ENCODE measurements at regions not wholly inside any gene's neighbourhood (a gene's known extent, or its start where the extent isn't known, plus 50 kb on each side); places are given as distances from the start of the nearest gene placed in this dataset.
A peak's percentile ranks its signal among the peaks of the same experiment; 100 is the strongest.

- DNase-seq (ENCODE audit: low read depth in 1 of 2, low spot score in 1 of 2) = no peak
- no peak for FAIRE-seq
- CTCF ChIA-PET = no interaction called here
These were observed 56.5 kb upstream of the ORC5 start for GRCh38 chr7:104264285-104264684.

GRCh38 chr7:104267701-104268368 is 60.0 kb upstream of the ORC5 start:
- TF ChIP-seq, protein P1, sequence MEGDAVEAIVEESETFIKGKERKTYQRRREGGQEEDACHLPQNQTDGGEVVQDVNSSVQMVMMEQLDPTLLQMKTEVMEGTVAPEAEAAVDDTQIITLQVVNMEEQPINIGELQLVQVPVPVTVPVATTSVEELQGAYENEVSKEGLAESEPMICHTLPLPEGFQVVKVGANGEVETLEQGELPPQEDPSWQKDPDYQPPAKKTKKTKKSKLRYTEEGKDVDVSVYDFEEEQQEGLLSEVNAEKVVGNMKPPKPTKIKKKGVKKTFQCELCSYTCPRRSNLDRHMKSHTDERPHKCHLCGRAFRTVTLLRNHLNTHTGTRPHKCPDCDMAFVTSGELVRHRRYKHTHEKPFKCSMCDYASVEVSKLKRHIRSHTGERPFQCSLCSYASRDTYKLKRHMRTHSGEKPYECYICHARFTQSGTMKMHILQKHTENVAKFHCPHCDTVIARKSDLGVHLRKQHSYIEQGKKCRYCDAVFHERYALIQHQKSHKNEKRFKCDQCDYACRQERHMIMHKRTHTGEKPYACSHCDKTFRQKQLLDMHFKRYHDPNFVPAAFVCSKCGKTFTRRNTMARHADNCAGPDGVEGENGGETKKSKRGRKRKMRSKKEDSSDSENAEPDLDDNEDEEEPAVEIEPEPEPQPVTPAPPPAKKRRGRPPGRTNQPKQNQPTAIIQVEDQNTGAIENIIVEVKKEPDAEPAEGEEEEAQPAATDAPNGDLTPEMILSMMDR (IDR thresholded peaks at IDR 0.05) = peak; percentile 32; the same call in 2 of the 3 replicates
- TF ChIP-seq ZNF302 (CRISPR knock-in tag; IDR thresholded peaks at IDR 0.05) (no peak), RAD21 (conservative IDR thresholded peaks at IDR 0.05 in 1 of 2, IDR thresholded peaks at IDR 0.05 in 1 of 2) (0 out of 5 replicates have a peak, but pooled peaks of 1 of the 2 experiments have one; percentile 18)
- FAIRE-seq (peak; percentile 51), DNase-seq (ENCODE audit: low read depth in 1 of 2, low spot score in 1 of 2) (peak; percentile 4 to 12), ATAC-seq (no peak)
- ChIA-PET POLR2A (no interaction called here), CTCF (interaction anchor here (1.0 to 2.0 kb wide), 4 partner anchors 9 to 581 kb away, joined by 3 to 16 read pairs (median 4); no protein-coding TSS in a partner anchor)
- Histone ChIP-seq H3K4me3 (no peak overlapping the region), H3K9me3 (0 out of 3 replicates have a peak, but pooled peaks cover 5% of the 10 kb centered on the region), H3K4me1 (no peaks in the 10 kb centered on the region), H3K27ac (no peak overlapping the region), H3K4me2 (no peak overlapping the region)
- WGBS (ENCODE audit: missing lambda C conversion rate) = 3% methylated on average over 3 of the region's 3 CpGs

More at GRCh38 chr7:104264285-104264684, 56.5 kb upstream of the ORC5 start:
- H3K27ac ChIP-seq = no peak overlapping the region
- ATAC-seq = no peak
- H3K4me1 ChIP-seq = no peaks in the 10 kb centered on the region
- no peak for TF ChIP-seq TFCP2L1 (CRISPR knock-in tag; IDR thresholded peaks at IDR 0.05)
- no peak for TF ChIP-seq ZNF302 (CRISPR knock-in tag; IDR thresholded peaks at IDR 0.05)
- POLR2A ChIA-PET = no interaction called here
- 0 out of 3 replicates have a peak, but pooled peaks cover 5% of the 10 kb centered on the region for H3K9me3 ChIP-seq
- WGBS (ENCODE audit: missing lambda C conversion rate) = 0% methylated on average over 3 of the region's 3 CpGs
- no peak overlapping the region for H3K4me2 ChIP-seq
- H3K4me3 ChIP-seq = no peak overlapping the region

GRCh38 chr7:104271948-104272347 is 56.5 kb upstream of the LHFPL3 start:
- POLR2A ChIA-PET = no interaction called here
- no peaks in the 10 kb centered on the region for H3K4me1 ChIP-seq
- H3K4me3 ChIP-seq = no peak overlapping the region
- H3K4me2 ChIP-seq = no peak overlapping the region
- no peak for DNase-seq (ENCODE audit: low read depth in 1 of 2, low spot score in 1 of 2)
- ATAC-seq = no peak
- CTCF ChIA-PET = no interaction called here
- 0% methylated on average over 2 of the region's 2 CpGs for WGBS (ENCODE audit: missing lambda C conversion rate)
- H3K27ac ChIP-seq = no peak overlapping the region
- TF ChIP-seq RARB (CRISPR knock-in tag; IDR thresholded peaks at IDR 0.05) (no peak), POLR2AphosphoS2 (conservative IDR thresholded peaks at IDR 0.05; ENCODE audit: low read length) (no peak), CBX8 (IDR thresholded peaks at IDR 0.05) (no peak), RNF2 (IDR thresholded peaks at IDR 0.05; ENCODE audit: borderline replicate concordance, low read depth) (no peak), ZC3H11A (IDR thresholded peaks at IDR 0.05) (no peak), FOSL2 (IDR thresholded peaks at IDR 0.05) (no peak), FOSL2 (CRISPR knock-in tag; IDR thresholded peaks at IDR 0.05) (no peak), EP300 (IDR thresholded peaks at IDR 0.05) (no peak), FOSB (CRISPR knock-in tag; IDR thresholded peaks at IDR 0.05) (no peak), SREBF2 (IDR thresholded peaks at IDR 0.05) (no peak), BHLHE40 (IDR thresholded peaks at IDR 0.05; ENCODE audit: low read depth, low read length) (no peak), ELK1 (IDR thresholded peaks at IDR 0.05; ENCODE audit: low read depth, low read length) (no peak), PHF8 (IDR thresholded peaks at IDR 0.05; ENCODE audit: borderline replicate concordance, low read depth) (no peak), CHD2 (IDR thresholded peaks at IDR 0.05; ENCODE audit: low read length, partially characterized antibody) (no peak), HEYL (CRISPR knock-in tag; IDR thresholded peaks at IDR 0.05) (no peak), GATA3 (IDR thresholded peaks at IDR 0.05; ENCODE audit: borderline replicate concordance) (no peak), CBX2 (IDR thresholded peaks at IDR 0.05; ENCODE audit: borderline replicate concordance, low read depth) (no peak), MYC (IDR thresholded peaks at IDR 0.05; ENCODE audit: borderline replicate concordance, low read length) (no peak)
- TF ChIP-seq, protein P2, sequence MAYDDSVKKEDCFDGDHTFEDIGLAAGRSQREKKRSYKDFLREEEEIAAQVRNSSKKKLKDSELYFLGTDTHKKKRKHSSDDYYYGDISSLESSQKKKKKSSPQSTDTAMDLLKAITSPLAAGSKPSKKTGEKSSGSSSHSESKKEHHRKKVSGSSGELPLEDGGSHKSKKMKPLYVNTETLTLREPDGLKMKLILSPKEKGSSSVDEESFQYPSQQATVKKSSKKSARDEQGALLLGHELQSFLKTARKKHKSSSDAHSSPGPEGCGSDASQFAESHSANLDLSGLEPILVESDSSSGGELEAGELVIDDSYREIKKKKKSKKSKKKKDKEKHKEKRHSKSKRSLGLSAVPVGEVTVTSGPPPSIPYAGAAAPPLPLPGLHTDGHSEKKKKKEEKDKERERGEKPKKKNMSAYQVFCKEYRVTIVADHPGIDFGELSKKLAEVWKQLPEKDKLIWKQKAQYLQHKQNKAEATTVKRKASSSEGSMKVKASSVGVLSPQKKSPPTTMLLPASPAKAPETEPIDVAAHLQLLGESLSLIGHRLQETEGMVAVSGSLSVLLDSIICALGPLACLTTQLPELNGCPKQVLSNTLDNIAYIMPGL (CRISPR knock-in tag; IDR thresholded peaks at IDR 0.05; ENCODE audit: borderline replicate concordance) = no peak
- FAIRE-seq = no peak
- no peaks in the 10 kb centered on the region for H3K9me3 ChIP-seq

Measured in A549 (cell line).